ENCODE measurements at regions not wholly inside any gene's neighbourhood (a gene's known extent, or its start where the extent isn't known, plus 50 kb on each side); places are given as distances from the start of the nearest gene placed in this dataset.
"Not testable (repeated sequence)": the region's sequence is repeated elsewhere in the genome, so short reads cannot be mapped to it uniquely, and the experiment has no call there.

- no peak for DNase-seq (ENCODE audit: low read depth)
Measured at GRCh38 chr3:95343228-95343627, 1280.4 kb downstream of the NSUN3 start.

GRCh38 chr3:95343767-95344166 lies 1280.9 kb downstream of the NSUN3 start:
- DNase-seq (ENCODE audit: low read depth): no peak

- not testable (repeated sequence) for DNase-seq (ENCODE audit: low read depth)
Measured at GRCh38 chr3:95347936-95348335, 1285.1 kb downstream of the NSUN3 start.

- no peak for DNase-seq (ENCODE audit: low read depth)
Measured at GRCh38 chr3:95348879-95349278, 1286.0 kb downstream of the NSUN3 start.

GRCh38 chr3:95350049-95350448 lies 1287.2 kb downstream of the NSUN3 start:
- DNase-seq (ENCODE audit: low read depth): no peak

GRCh38 chr3:95351158-95351557 lies 1288.3 kb downstream of the NSUN3 start:
- DNase-seq (ENCODE audit: low read depth): no peak

- no peak for DNase-seq (ENCODE audit: low read depth)
Measured at GRCh38 chr3:95352471-95352870, 1289.6 kb downstream of the NSUN3 start.

GRCh38 chr3:95354489-95354888 lies 1291.6 kb downstream of the NSUN3 start:
- no peak for DNase-seq (ENCODE audit: low read depth)

- DNase-seq (ENCODE audit: low read depth): no peak
Measured at GRCh38 chr3:95356764-95357501, 1294.1 kb downstream of the NSUN3 start.

GRCh38 chr3:95387242-95388021 lies 1324.6 kb downstream of the NSUN3 start:
- DNase-seq (ENCODE audit: low read depth): no peak

- no peak for DNase-seq (ENCODE audit: low read depth)
Measured at GRCh38 chr3:95389725-95390313, 1327.0 kb downstream of the NSUN3 start.

GRCh38 chr3:95394286-95394685 lies 1331.4 kb downstream of the NSUN3 start:
- DNase-seq (ENCODE audit: low read depth): no peak

- no peak for DNase-seq (ENCODE audit: low read depth)
Measured at GRCh38 chr3:95399585-95399984, 1336.7 kb downstream of the NSUN3 start.

- no peak for DNase-seq (ENCODE audit: low read depth)
Measured at GRCh38 chr3:95401693-95402092, 1338.8 kb downstream of the NSUN3 start.

- DNase-seq (ENCODE audit: low read depth): no peak
Measured at GRCh38 chr3:95407709-95408463, 1345.0 kb downstream of the NSUN3 start.

- no peak for DNase-seq (ENCODE audit: low read depth)
Measured at GRCh38 chr3:95408464-95408862, 1345.6 kb downstream of the NSUN3 start.

- DNase-seq (ENCODE audit: low read depth): no peak
Measured at GRCh38 chr3:95418251-95418650, 1355.4 kb downstream of the NSUN3 start.

GRCh38 chr3:95424279-95424678 lies 1361.4 kb downstream of the NSUN3 start:
- DNase-seq (ENCODE audit: low read depth): no peak

GRCh38 chr3:95434491-95434890 lies 1371.6 kb downstream of the NSUN3 start:
- DNase-seq (ENCODE audit: low read depth): no peak

GRCh38 chr3:95437409-95437808 lies 1374.5 kb downstream of the NSUN3 start:
- no peak for DNase-seq (ENCODE audit: low read depth)

- DNase-seq (ENCODE audit: low read depth): no peak
Measured at GRCh38 chr3:95438274-95438673, 1375.4 kb downstream of the NSUN3 start.

GRCh38 chr3:95442766-95443165 lies 1371.6 kb upstream of the EPHA6 start:
- no peak for DNase-seq (ENCODE audit: low read depth)

Measured in HT1080 (cell line).